ENCODE measurements at regions not wholly inside any gene's neighbourhood (a gene's known extent, or its start where the extent isn't known, plus 50 kb on each side); places are given as distances from the start of the nearest gene placed in this dataset.
A peak's percentile ranks its signal among the peaks of the same experiment; 100 is the strongest.

GRCh38 chr9:105151686-105151995 is 92.8 kb upstream of the SLC44A1 start:
- no peak for TF ChIP-seq CTCF (IDR thresholded peaks at IDR 0.05; ENCODE audit: low read depth, low read length)
- H3K36me3 ChIP-seq: no peaks in the 10 kb centered on the region
- no peaks in the 10 kb centered on the region for H3K9me3 ChIP-seq (ENCODE audit: severe bottlenecking)
- DNase-seq: peak; percentile 65
- H3K27me3 ChIP-seq (ENCODE audit: insufficient read depth, low read depth, severe bottlenecking): no peaks in the 10 kb centered on the region
- H3K27ac ChIP-seq: peak overlapping the region; percentile 56
- H3K4me3 ChIP-seq (ENCODE audit: low read depth, low read length): no peak overlapping the region

GRCh38 chr9:105154723-105155191 is 89.7 kb upstream of the SLC44A1 start:
- no peaks in the 10 kb centered on the region for H3K27me3 ChIP-seq (ENCODE audit: insufficient read depth, low read depth, severe bottlenecking)
- no peaks in the 10 kb centered on the region for H3K36me3 ChIP-seq
- no peak overlapping the region for H3K4me3 ChIP-seq (ENCODE audit: low read depth, low read length)
- no peak overlapping the region for H3K27ac ChIP-seq
- no peak for DNase-seq
- TF ChIP-seq CTCF (IDR thresholded peaks at IDR 0.05; ENCODE audit: low read depth, low read length): no peak
- no peaks in the 10 kb centered on the region for H3K9me3 ChIP-seq (ENCODE audit: severe bottlenecking)

DNA sequence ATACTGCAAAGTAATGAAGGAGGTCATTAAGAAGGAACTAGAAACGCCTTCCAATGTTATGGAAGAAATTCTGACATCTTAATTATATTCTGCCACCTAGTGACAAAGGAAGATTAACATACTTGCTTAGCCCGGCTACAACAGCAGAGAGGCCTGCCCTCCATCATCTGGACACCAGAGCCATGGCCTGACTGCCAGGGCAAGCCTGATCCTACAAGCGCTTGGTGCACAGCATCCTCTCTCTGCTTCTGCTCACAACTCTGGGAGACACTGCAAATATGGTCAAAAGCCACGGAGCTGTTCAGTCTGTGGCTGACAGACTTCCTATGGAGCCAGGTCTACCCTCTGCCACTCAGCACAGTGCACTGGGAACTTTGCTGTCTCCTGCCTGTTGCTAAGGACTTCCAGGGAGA is 87.3 kb upstream of the SLC44A1 start:
- H3K36me3 ChIP-seq: no peaks in the 10 kb centered on the region
- H3K27ac ChIP-seq: peak overlapping the region; percentile 34
- no peaks in the 10 kb centered on the region for H3K27me3 ChIP-seq (ENCODE audit: insufficient read depth, low read depth, severe bottlenecking)
- TF ChIP-seq CTCF (IDR thresholded peaks at IDR 0.05; ENCODE audit: low read depth, low read length): peak; percentile 54; the same call in 1 of the 2 replicates
- no peak overlapping the region for H3K4me3 ChIP-seq (ENCODE audit: low read depth, low read length)
- no peaks in the 10 kb centered on the region for H3K9me3 ChIP-seq (ENCODE audit: severe bottlenecking)
- peak; percentile 86 for DNase-seq

GRCh38 chr9:105158020-105158419 is 86.4 kb upstream of the SLC44A1 start:
- DNase-seq: peak; percentile 22

GRCh38 chr9:105158898-105159297 is 85.6 kb upstream of the SLC44A1 start:
- Histone ChIP-seq H3K27me3 (ENCODE audit: insufficient read depth, low read depth, severe bottlenecking) (no peaks in the 10 kb centered on the region), H3K4me3 (ENCODE audit: low read depth, low read length) (0 out of 2 replicates have a peak overlapping the region, but pooled peaks have one; percentile 5), H3K9me3 (ENCODE audit: severe bottlenecking) (no peaks in the 10 kb centered on the region), H3K36me3 (no peaks in the 10 kb centered on the region), H3K27ac (peak overlapping the region; percentile 63)
- DNase-seq: peak; percentile 76
- TF ChIP-seq CTCF (IDR thresholded peaks at IDR 0.05; ENCODE audit: low read depth, low read length): no peak

More at GRCh38 chr9:105158020-105158419, 86.4 kb upstream of the SLC44A1 start:
- no peak for TF ChIP-seq CTCF (IDR thresholded peaks at IDR 0.05; ENCODE audit: low read depth, low read length)
- H3K27ac ChIP-seq: peak overlapping the region; percentile 63
- H3K4me3 ChIP-seq (ENCODE audit: low read depth, low read length): no peak overlapping the region
- H3K36me3 ChIP-seq: no peaks in the 10 kb centered on the region
- no peaks in the 10 kb centered on the region for H3K9me3 ChIP-seq (ENCODE audit: severe bottlenecking)
- no peaks in the 10 kb centered on the region for H3K27me3 ChIP-seq (ENCODE audit: insufficient read depth, low read depth, severe bottlenecking)

DNA sequence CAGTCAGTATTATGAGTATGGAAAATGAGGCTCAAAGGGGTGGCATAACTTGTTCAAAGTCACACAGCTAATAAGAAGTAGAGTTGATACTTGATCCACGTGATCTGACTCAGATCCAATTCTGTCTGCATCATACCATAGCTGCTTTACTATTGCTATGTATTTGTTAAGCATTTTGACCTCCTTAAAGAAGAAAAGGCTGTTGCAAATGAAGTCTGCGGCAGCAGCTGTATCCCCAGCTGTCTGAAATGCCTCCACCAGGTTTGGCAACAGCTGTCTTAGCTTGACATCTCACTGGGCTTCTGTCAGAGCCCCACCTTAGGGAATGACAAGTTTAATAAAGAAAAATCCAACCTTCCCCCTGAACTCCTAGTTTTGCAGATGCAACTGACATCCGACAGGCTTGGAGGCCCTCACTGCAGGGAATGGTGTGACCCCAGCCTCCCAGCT is 75.6 kb upstream of the SLC44A1 start:
- no peaks in the 10 kb centered on the region for H3K36me3 ChIP-seq
- H3K9me3 ChIP-seq (ENCODE audit: severe bottlenecking): no peaks in the 10 kb centered on the region
- no peaks in the 10 kb centered on the region for H3K27me3 ChIP-seq (ENCODE audit: insufficient read depth, low read depth, severe bottlenecking)
- H3K27ac ChIP-seq: no peak overlapping the region
- no peak for TF ChIP-seq CTCF (IDR thresholded peaks at IDR 0.05; ENCODE audit: low read depth, low read length)
- no peak for DNase-seq
- no peak overlapping the region for H3K4me3 ChIP-seq (ENCODE audit: low read depth, low read length)
